ENCODE measurements at regions not wholly inside any gene's neighbourhood (a gene's known extent, or its start where the extent isn't known, plus 50 kb on each side); places are given as distances from the start of the nearest gene placed in this dataset.

- TF ChIP-seq CTCF (IDR thresholded peaks at IDR 0.05): no peak
- no peak for TF ChIP-seq EZH2 (IDR thresholded peaks at IDR 0.05; ENCODE audit: borderline replicate concordance, insufficient read depth, low read depth, low read length, poor library complexity, severe bottlenecking)
Observed at GRCh38 chr2:16117791-16118610, 177.7 kb downstream of the MYCN start.

All from B cell (primary cell).